Endothelial cell (in vitro differentiated cells): ENCODE measurements at regions not wholly inside any gene's neighbourhood (a gene's known extent, or its start where the extent isn't known, plus 50 kb on each side); places are given as distances from the start of the nearest gene placed in this dataset.

Experiments used
- DNase-seq: peaks from one replicate; pipeline ENCODE4 v3.0.0; 2021; ENCODE audit warnings: low spot score
- H3K27ac Mint-ChIP-seq: one replicate; pipeline ENCODE4 v1.8.0; 2021; ENCODE audit warnings: mixed read lengths, inconsistent platforms; ENCODE audit not compliant: unreplicated experiment
- H3K27me3 Mint-ChIP-seq: one replicate; pipeline ENCODE4 v1.8.0; 2021; ENCODE audit warnings: mild to moderate bottlenecking, moderate library complexity, mixed read lengths, inconsistent platforms; ENCODE audit not compliant: unreplicated experiment
- H3K36me3 Mint-ChIP-seq: one replicate; pipeline ENCODE4 v1.8.0; 2021; ENCODE audit warnings: mild to moderate bottlenecking, low read depth, mixed read lengths, inconsistent platforms; ENCODE audit not compliant: unreplicated experiment
- H3K4me1 Mint-ChIP-seq: one replicate; pipeline ENCODE4 v1.8.0; 2021; ENCODE audit warnings: mild to moderate bottlenecking, mixed read lengths, inconsistent platforms; ENCODE audit not compliant: unreplicated experiment
- H3K4me3 Mint-ChIP-seq: one replicate; pipeline ENCODE4 v1.8.0; 2021; ENCODE audit warnings: mild to moderate bottlenecking, mixed read lengths, inconsistent platforms; ENCODE audit not compliant: unreplicated experiment
- H3K9me3 Mint-ChIP-seq: one replicate; pipeline ENCODE4 v1.8.0; 2021; ENCODE audit warnings: mixed read lengths, inconsistent platforms; ENCODE audit not compliant: unreplicated experiment
- CTCF ChIP-seq: fragments of 200-600 bp; sonication (generic); IDR thresholded peaks from one replicate; pipeline ENCODE4 v1.5.0; 2021; ENCODE audit warnings: antibody characterized with exemption; ENCODE audit not compliant: unreplicated experiment

DNA sequence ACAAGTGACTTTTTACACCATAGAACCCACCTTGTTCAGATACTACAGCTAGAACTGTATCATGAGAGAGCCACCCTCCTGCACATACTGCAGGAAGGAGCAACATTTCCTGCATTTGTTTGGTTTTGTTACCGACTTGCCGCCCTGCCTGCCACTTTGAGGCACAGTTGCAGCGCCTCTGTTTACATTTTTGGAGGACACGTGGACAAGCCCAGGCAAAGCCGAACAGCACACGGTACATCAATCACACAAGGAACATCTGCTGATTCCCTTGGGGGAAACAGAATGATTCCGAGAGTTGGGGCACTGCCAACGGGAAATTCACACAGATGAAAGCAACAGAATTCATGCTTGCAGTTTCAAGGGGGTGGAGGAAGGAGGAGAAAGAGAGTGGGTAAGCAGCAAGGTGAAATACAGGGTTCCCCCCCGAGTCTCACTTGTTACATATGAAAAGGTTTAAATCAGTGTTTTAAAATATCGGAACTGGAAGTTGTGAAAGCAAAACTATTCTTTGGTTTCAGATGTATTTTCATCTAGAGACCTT, 110.7 kb downstream of the BTG1 start:
- H3K27me3 Mint-ChIP-seq, result no peaks in the 10 kb centered on the region
- no peaks in the 10 kb centered on the region for H3K36me3 Mint-ChIP-seq
- no peak for TF ChIP-seq CTCF
- peak; percentile 23 for DNase-seq
- peak overlapping the region; percentile 74 for H3K27ac Mint-ChIP-seq
- no peaks in the 10 kb centered on the region for H3K9me3 Mint-ChIP-seq
- peak overlapping the region; percentile 80 for H3K4me3 Mint-ChIP-seq
- H3K4me1 Mint-ChIP-seq, result peaks cover 48% of the 10 kb centered on the region

DNA sequence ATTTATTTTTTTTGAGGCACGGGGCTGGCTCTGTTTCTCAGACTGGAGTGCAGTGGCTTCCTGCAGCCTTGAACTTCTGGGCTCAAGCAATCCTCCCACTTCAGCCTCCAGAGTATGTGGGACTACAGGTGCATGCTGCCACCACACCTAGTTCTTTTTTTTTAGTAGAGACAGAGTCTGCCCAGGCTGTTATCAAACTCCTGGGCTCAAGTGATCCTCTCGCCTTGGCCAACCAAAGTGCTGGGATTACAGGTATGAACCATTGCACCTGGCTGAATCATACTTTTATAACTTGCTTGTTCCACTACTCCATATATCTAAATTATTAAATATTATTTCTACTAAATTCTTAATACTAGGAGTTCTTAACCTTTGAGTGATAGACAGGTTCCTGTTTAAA, 111.6 kb downstream of the BTG1 start:
- no peak for TF ChIP-seq CTCF
- Mint-ChIP-seq H3K4me1 (peaks cover 46% of the 10 kb centered on the region), H3K36me3 (no peaks in the 10 kb centered on the region), H3K9me3 (no peaks in the 10 kb centered on the region), H3K27ac (no peak overlapping the region), H3K4me3 (no peak overlapping the region), H3K27me3 (no peaks in the 10 kb centered on the region)
- no peak for DNase-seq

DNA sequence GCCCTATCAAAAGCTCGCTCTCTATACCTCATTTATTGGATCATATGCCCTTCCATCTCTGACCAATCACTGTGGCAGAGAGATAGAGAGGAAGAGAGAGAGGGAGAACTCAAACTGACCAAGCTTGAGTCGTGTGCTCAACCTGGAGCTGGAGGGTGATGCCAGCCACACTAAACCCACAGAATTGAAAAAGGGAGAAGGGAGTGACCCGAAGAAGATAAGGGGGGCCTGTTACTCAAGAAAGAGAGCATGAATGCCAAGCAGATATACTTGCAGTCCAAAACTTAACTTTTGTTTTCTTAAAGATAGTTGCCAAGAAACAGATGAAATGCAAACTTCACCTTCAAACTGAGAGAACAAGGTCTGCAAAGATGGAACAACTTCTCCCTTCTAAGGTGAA, 112.7 kb downstream of the BTG1 start:
- Mint-ChIP-seq H3K4me3 (no peak overlapping the region), H3K27ac (no peak overlapping the region), H3K36me3 (no peaks in the 10 kb centered on the region), H3K27me3 (no peaks in the 10 kb centered on the region), H3K4me1 (peaks cover 36% of the 10 kb centered on the region), H3K9me3 (no peaks in the 10 kb centered on the region)
- DNase-seq, result no peak
- no peak for TF ChIP-seq CTCF

DNA sequence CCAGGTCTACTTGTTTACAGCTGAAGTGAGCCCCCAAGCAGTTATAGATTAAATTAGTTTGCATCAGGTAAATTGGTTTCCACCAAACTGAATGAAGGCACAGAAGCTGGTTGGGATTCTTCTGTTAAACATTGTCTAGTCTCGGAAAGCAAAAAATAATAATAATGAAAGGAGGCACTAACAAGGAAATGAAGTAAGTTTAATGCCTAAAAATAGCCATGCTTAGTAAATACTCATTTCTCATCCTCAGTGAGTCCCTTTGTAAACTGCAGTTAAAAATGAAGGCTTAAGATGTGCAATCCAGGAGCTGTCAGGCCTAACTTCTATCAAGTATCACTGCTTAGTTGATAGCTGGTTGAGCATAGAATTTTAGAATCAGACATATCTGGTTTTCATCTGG, 113.5 kb downstream of the BTG1 start:
- DNase-seq, result no peak
- H3K4me3 Mint-ChIP-seq, result no peak overlapping the region
- no peak overlapping the region for H3K27ac Mint-ChIP-seq
- TF ChIP-seq CTCF, result no peak
- H3K27me3 Mint-ChIP-seq, result no peaks in the 10 kb centered on the region
- H3K4me1 Mint-ChIP-seq, result peaks cover 34% of the 10 kb centered on the region
- no peaks in the 10 kb centered on the region for H3K9me3 Mint-ChIP-seq
- H3K36me3 Mint-ChIP-seq, result no peaks in the 10 kb centered on the region

GRCh38 chr12:92030618-92031017, 115.0 kb downstream of the BTG1 start:
- Mint-ChIP-seq H3K4me1 (peaks cover 21% of the 10 kb centered on the region), H3K4me3 (no peak overlapping the region), H3K27me3 (no peaks in the 10 kb centered on the region), H3K9me3 (no peaks in the 10 kb centered on the region), H3K36me3 (no peaks in the 10 kb centered on the region), H3K27ac (no peak overlapping the region)
- DNase-seq, result no peak
- TF ChIP-seq CTCF, result no peak
